ENCODE measurements at regions not wholly inside any gene's neighbourhood (a gene's known extent, or its start where the extent isn't known, plus 50 kb on each side); places are given as distances from the start of the nearest gene placed in this dataset.

- no peak for TF ChIP-seq ZNF148 (tag by site-specific recombination; IDR thresholded peaks at IDR 0.05; ENCODE audit: borderline replicate concordance)
- TF ChIP-seq ZNF16 (tag by site-specific recombination; IDR thresholded peaks at IDR 0.05; ENCODE audit: low read depth) = no peak
- TF ChIP-seq ZNF596 (tag by site-specific recombination; IDR thresholded peaks at IDR 0.05) = no peak
Observed at GRCh38 chr2:66854298-66854697, 419.4 kb downstream of the MEIS1 start (continued).

- no peaks in the 10 kb centered on the region for H3K4me1 ChIP-seq (ENCODE audit: control insufficient read depth, insufficient read depth, low read length)
- ChIA-PET CTCF (interaction anchor here (0.7 kb wide), 2 partner anchors 165 to 270 kb away, joined by 3 to 4 read pairs; no protein-coding TSS in a partner anchor), POLR2A (no interaction called here)
- no peaks in the 10 kb centered on the region for H3K9me3 ChIP-seq (ENCODE audit: control insufficient read depth, insufficient read depth, low read depth, low read length)
- no peak for TF ChIP-seq PRDM2 (tag by site-specific recombination; IDR thresholded peaks at IDR 0.05; ENCODE audit: borderline replicate concordance)
- TF ChIP-seq ZNF837 (tag by site-specific recombination; IDR thresholded peaks at IDR 0.05) = no peak
- no peak for TF ChIP-seq ZNF146 (tag by site-specific recombination; IDR thresholded peaks at IDR 0.05)
- TF ChIP-seq ZNF184 (tag by site-specific recombination; IDR thresholded peaks at IDR 0.05) = no peak
- TF ChIP-seq CTCF (tag by site-specific recombination; IDR thresholded peaks at IDR 0.05) = no peak
- no peak for TF ChIP-seq EGR2 (tag by site-specific recombination; IDR thresholded peaks at IDR 0.05; ENCODE audit: low read depth)
- no peak for TF ChIP-seq ZNF280C (tag by site-specific recombination; IDR thresholded peaks at IDR 0.05)
- TF ChIP-seq KLF10 (tag by site-specific recombination; IDR thresholded peaks at IDR 0.05) = no peak
- no peak for TF ChIP-seq GLIS2 (tag by site-specific recombination; IDR thresholded peaks at IDR 0.05)
- no peaks in the 10 kb centered on the region for H3K36me3 ChIP-seq (ENCODE audit: control insufficient read depth in 2 of 2, insufficient read depth in 1 of 2, low read length in 2 of 2)
- no peak overlapping the region for H3K4me3 ChIP-seq (ENCODE audit: low read depth, low read length)
- no peak overlapping the region for H3K27ac ChIP-seq (ENCODE audit: extremely low read depth, low read depth, low read length)
Observed at GRCh38 chr2:66862885-66863650, 428.1 kb downstream of the MEIS1 start.
